WERI-Rb-1 (cell line): ENCODE measurements at regions not wholly inside any gene's neighbourhood (a gene's known extent, or its start where the extent isn't known, plus 50 kb on each side); places are given as distances from the start of the nearest gene placed in this dataset.

Source experiments
- DNase-seq: peaks from one replicate; pipeline ENCODE4 v3.0.0-alpha.2; 2020
- H3K27ac ChIP-seq: fragments of 250-450 bp; sonication (Bioruptor Pico); 2 replicates; pipeline ENCODE4 v1.5.1; 2020; ENCODE audit warnings: mild to moderate bottlenecking, moderate library complexity
- H3K27me3 ChIP-seq: fragments of 250-450 bp; sonication (Bioruptor Pico); 2 replicates; pipeline ENCODE4 v1.5.1; 2021; ENCODE audit warnings: mild to moderate bottlenecking, low read depth, moderate library complexity; ENCODE audit not compliant: insufficient read depth, severe bottlenecking
- H3K36me3 ChIP-seq: fragments of 250-450 bp; sonication (Bioruptor Pico); 2 replicates; pipeline ENCODE4 v1.5.1; 2020; ENCODE audit warnings: mild to moderate bottlenecking, moderate library complexity
- H3K4me3 ChIP-seq: 2 replicates; pipeline ENCODE4 v1.5.1; 2011; ENCODE audit warnings: low read depth, mild to moderate bottlenecking, control low read depth, low read length
- H3K9me3 ChIP-seq: fragments of 250-450 bp; sonication (Bioruptor Pico); 2 replicates; pipeline ENCODE4 v1.5.1; 2021; ENCODE audit warnings: mild to moderate bottlenecking, moderate library complexity; ENCODE audit not compliant: severe bottlenecking
- TF ChIP-seq, protein P1 (sequence below): IDR thresholded peaks from 2 replicates; pipeline ENCODE4 v1.5.1; 2011; ENCODE audit warnings: low read depth, mild to moderate bottlenecking, control low read depth, inconsistent platforms, low read length

DNA sequence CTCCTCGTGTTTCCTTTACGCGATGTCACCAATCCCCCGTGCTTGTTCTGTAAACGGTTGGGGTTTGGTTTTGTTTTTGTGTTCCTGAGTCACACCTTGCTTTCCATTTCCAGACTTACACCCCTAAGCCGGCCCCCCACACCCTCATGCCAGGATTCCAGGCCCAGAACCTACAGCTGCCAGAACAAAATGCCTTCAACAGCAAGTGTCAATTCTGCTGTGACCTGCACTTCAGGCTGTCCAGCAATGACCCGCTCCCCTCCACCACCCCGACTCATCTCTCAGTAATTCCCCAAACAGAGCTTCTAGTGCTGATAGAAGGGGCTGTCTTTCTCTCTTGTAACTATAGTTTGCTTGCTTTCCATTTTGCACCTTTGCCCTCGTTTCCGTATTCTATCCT, 722.1 kb upstream of the CELF2 start:
- H3K27ac ChIP-seq = no peak overlapping the region
- no peak for DNase-seq
- H3K36me3 ChIP-seq = no peaks in the 10 kb centered on the region
- H3K9me3 ChIP-seq = no peaks in the 10 kb centered on the region
- H3K27me3 ChIP-seq = no peaks in the 10 kb centered on the region
- TF ChIP-seq, protein P1, sequence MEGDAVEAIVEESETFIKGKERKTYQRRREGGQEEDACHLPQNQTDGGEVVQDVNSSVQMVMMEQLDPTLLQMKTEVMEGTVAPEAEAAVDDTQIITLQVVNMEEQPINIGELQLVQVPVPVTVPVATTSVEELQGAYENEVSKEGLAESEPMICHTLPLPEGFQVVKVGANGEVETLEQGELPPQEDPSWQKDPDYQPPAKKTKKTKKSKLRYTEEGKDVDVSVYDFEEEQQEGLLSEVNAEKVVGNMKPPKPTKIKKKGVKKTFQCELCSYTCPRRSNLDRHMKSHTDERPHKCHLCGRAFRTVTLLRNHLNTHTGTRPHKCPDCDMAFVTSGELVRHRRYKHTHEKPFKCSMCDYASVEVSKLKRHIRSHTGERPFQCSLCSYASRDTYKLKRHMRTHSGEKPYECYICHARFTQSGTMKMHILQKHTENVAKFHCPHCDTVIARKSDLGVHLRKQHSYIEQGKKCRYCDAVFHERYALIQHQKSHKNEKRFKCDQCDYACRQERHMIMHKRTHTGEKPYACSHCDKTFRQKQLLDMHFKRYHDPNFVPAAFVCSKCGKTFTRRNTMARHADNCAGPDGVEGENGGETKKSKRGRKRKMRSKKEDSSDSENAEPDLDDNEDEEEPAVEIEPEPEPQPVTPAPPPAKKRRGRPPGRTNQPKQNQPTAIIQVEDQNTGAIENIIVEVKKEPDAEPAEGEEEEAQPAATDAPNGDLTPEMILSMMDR = no peak
- no peak overlapping the region for H3K4me3 ChIP-seq

DNA sequence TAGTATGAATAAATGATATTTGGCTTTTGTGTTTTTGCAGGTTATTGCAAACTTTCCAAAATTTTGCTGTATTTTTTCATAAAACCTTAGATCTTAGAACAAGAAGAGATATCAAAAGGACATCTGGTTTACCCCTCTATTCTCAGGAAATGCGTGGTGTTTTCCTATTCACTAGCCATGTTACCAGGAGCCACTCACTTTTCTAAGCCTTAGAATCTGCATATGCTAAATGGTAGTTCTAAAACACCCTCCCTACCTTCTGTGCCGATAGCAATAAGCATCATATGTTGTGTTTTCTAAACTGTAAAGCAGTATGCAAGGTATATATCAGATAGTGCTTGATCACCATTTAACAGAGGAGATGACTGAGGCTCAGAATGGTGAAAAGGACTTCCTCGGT, 715.0 kb upstream of the CELF2 start:
- TF ChIP-seq, protein P1 = no peak
- Histone ChIP-seq H3K4me3 (no peak overlapping the region), H3K27ac (no peak overlapping the region), H3K36me3 (no peaks in the 10 kb centered on the region), H3K27me3 (no peaks in the 10 kb centered on the region), H3K9me3 (no peaks in the 10 kb centered on the region)
- DNase-seq = no peak

DNA sequence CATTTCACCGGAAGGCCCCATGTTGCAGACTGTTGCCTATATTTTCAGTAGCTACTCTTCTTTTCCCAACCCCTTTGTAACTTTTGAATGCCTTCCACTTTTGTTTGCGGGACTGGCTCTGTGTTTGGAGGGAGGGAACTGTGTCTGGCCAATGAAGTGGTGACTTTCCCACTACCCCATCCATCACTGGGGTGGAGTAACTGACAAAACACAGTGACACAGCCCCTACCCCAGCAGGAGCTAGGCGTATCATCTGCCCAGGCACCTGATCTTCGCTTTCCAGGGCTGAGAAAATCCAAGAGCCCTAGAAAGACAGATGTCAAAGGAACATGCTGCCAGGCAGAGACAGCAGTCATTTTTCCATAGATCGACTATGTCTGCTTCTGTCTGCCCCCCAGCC, 710.6 kb upstream of the CELF2 start:
- Histone ChIP-seq H3K27ac (no peak overlapping the region), H3K27me3 (no peaks in the 10 kb centered on the region), H3K4me3 (no peak overlapping the region), H3K9me3 (no peaks in the 10 kb centered on the region), H3K36me3 (no peaks in the 10 kb centered on the region)
- no peak for DNase-seq
- TF ChIP-seq, protein P1 = no peak

DNA sequence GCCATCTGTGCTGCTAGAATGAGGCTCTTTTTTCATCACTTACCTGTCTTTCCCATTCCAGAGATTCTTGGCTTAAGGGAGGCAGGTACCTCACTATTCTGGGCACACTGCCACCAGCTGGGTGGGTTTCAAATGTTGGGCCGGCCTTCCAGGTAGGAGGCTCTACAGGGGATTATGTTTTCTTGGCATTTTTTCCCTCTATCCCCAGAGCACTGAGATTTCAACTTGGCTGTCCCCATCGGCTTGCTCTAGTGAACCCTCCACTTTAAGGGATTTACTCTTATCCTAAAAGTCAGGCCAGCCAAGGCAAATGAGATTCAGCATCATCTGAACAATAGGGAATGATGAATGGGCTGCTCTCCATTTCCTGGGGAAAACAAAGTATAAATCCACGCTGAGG, 710.1 kb upstream of the CELF2 start:
- DNase-seq = no peak
- H3K4me3 ChIP-seq = no peak overlapping the region

DNA sequence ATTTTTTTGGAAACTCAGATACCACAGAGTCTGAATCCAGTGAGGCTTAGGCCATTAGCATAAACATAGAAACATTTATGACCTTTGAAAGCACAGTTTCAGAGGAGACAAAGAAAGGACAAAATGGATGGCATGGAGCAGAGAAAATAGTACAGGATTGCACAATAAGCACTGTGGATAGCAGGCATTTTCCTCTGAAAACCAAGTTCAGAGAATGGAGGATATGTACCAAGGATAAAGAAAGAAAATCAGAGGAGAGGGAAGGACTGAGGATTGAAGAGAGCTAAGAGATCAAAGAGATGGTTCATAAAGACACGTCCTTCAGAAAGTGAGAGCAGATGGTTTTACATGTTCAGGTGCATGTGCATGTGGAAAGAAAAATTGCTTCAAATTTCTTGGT, 707.2 kb upstream of the CELF2 start:
- no peak overlapping the region for H3K4me3 ChIP-seq
- TF ChIP-seq, protein P1 = no peak
- H3K36me3 ChIP-seq = no peaks in the 10 kb centered on the region
- H3K27me3 ChIP-seq = no peaks in the 10 kb centered on the region
- H3K27ac ChIP-seq = no peak overlapping the region
- no peak for DNase-seq
- no peaks in the 10 kb centered on the region for H3K9me3 ChIP-seq

More for the DNA sequence above, 710.1 kb upstream of the CELF2 start:
- Histone ChIP-seq H3K9me3 (no peaks in the 10 kb centered on the region), H3K36me3 (no peaks in the 10 kb centered on the region), H3K27me3 (no peaks in the 10 kb centered on the region), H3K27ac (no peak overlapping the region)
- TF ChIP-seq, protein P1 = no peak

DNA sequence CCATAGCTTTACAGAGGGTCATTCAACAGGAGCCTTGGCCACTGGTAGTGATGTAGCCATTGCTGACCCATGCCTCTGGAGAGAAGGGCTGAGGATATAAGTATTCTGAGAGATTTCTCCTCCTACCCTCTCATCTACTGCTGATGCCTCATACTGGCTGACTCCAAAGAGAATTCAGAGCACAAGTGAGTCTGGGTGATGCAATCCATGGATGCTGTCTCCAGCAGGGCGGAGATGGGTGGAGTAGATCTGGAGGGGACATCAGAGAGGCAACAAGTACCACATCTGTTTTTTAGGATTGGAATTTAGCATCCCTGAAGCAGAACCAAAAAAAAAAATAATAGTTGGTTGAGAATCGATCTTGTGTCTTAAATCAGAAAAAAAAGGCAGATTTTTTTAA, 705.7 kb upstream of the CELF2 start:
- Histone ChIP-seq H3K27ac (no peak overlapping the region), H3K4me3 (no peak overlapping the region), H3K9me3 (no peaks in the 10 kb centered on the region), H3K36me3 (no peaks in the 10 kb centered on the region), H3K27me3 (no peaks in the 10 kb centered on the region)
- TF ChIP-seq, protein P1 = no peak
- no peak for DNase-seq
